K562 (cell line): ENCODE measurements at regions not wholly inside any gene's neighbourhood (a gene's known extent, or its start where the extent isn't known, plus 50 kb on each side); places are given as distances from the start of the nearest gene placed in this dataset.

Experiments used
- ATAC-seq: fragments of 200-7000 bp; cut with Tn5 transposase; 3 replicates; pipeline ENCODE4 v1.9.1; 2020; ENCODE audit warnings: moderate library complexity
- BruUV-seq: library from RNA; stranded (reverse); fragments of 400-500 nt; replicated peaks from 2 replicates; lab custom pipeline; 2021; lab: Mats Ljungman, UMichigan
- CTCF ChIA-PET: fragments of 300-600 bp; formaldehyde crosslinking; extraction: SDS; loops from one replicate; lab custom pipeline; 2021; ENCODE audit warnings: low intra/inter-chr PET ratio; lab: Yijun Ruan, JAX
- POLR2A ChIA-PET: fragments of 300-600, 350-650 bp; sonication (Branson Sonifier 250); formaldehyde crosslinking; extraction: SDS; loops from one replicate; lab custom pipeline; 2021; ENCODE audit warnings: antibody characterized with exemption, inconsistent platforms; lab: Yijun Ruan, JAX
- DNase-seq, 4 experiments: peaks; one replicate each; pipeline versions ENCODE4 v3.0.0 to v3.0.0-alpha.2; 2011 to 2018; ENCODE audit warnings: low spot score in 3 of 4, mixed read lengths in 3 of 4; ENCODE audit errors: extremely low read depth in 1 of 4
- FAIRE-seq: peaks from 2 replicates; lab custom pipeline; 2011; peaks lifted over from hg19 to GRCh38; lab: Jason Lieb, UNC
- H2AFZ ChIP-seq: 2 replicates; pipeline ENCODE4 v1.6.0; 2011; ENCODE audit warnings: low read depth, low read length, control low read depth, inconsistent platforms
- H3K27ac ChIP-seq: fragments of 200-600 bp; 3 replicates; pipeline ENCODE4 v1.8.0; 2011; ENCODE audit warnings: low read depth, mild to moderate bottlenecking, control low read depth, inconsistent platforms, low read length, moderate library complexity, mixed read lengths; ENCODE audit errors: extremely low read depth
- H3K27me3 ChIP-seq, 2 experiments: fragments of 300-600 bp in 1 of 2; 2 replicates in 1 of 2; 3 replicates in 1 of 2; pipeline versions ENCODE4 v1.6.0 to v1.8.0; 2011; ENCODE audit warnings: inconsistent platforms in 2 of 2, low read length in 2 of 2, mild to moderate bottlenecking in 1 of 2, mixed read lengths in 1 of 2, moderate library complexity in 1 of 2; ENCODE audit not compliant: control insufficient read depth in 2 of 2, insufficient read depth in 2 of 2
- H3K36me3 ChIP-seq: fragments of 300-600 bp; 3 replicates; pipeline ENCODE4 v1.8.0; 2011; ENCODE audit warnings: mild to moderate bottlenecking, low read length, inconsistent platforms; ENCODE audit not compliant: control insufficient read depth, insufficient read depth
- H3K4me1 ChIP-seq, 2 experiments: fragments of 200-600 bp in 1 of 2; replicated peaks in 1 of 2; 2 replicates in 1 of 2; 3 replicates in 1 of 2; pipeline versions ENCODE4 v1.5.1 to v1.8.0; 2011; ENCODE audit warnings: inconsistent platforms in 2 of 2, low read length in 2 of 2, mild to moderate bottlenecking in 1 of 2, mixed read lengths in 1 of 2, moderate library complexity in 1 of 2; ENCODE audit not compliant: control insufficient read depth in 2 of 2, insufficient read depth in 2 of 2
- H3K4me2 ChIP-seq: 2 replicates; pipeline ENCODE4 v1.6.1; 2011; ENCODE audit warnings: low read length, control low read depth, inconsistent platforms, mixed read lengths; ENCODE audit not compliant: insufficient read depth
- H3K4me3 ChIP-seq: fragments of 200-600 bp; sonication (generic), shearing (Covaris generic); 2 replicates; pipeline ENCODE4 v1.5.1; 2016; ENCODE audit warnings: control low read depth, inconsistent platforms
- H3K79me2 ChIP-seq: fragments of 200-600 bp; 3 replicates; pipeline ENCODE4 v1.8.0; 2011; ENCODE audit warnings: low read length, inconsistent platforms; ENCODE audit not compliant: control insufficient read depth, insufficient read depth
- H3K9ac ChIP-seq, 2 experiments: 2 replicates each; pipeline versions ENCODE4 v1.6.0 to v1.6.1; 2011; ENCODE audit warnings: low read depth in 2 of 2, low read length in 2 of 2, control low read depth in 1 of 2, inconsistent platforms in 1 of 2, mild to moderate bottlenecking in 1 of 2, mixed read lengths in 1 of 2; ENCODE audit not compliant: insufficient read depth in 1 of 2
- H3K9me1 ChIP-seq: one replicate; pipeline ENCODE4 v1.6.0; 2011; ENCODE audit warnings: inconsistent platforms, mild to moderate bottlenecking, low read length, moderate library complexity; ENCODE audit not compliant: control insufficient read depth, insufficient read depth
- H3K9me3 ChIP-seq: replicated peaks from 2 replicates; pipeline ENCODE4 v1.5.1; 2011; ENCODE audit warnings: low read depth, low read length, inconsistent platforms; ENCODE audit not compliant: control insufficient read depth, insufficient read depth
- H4K20me1 ChIP-seq: replicated peaks from 2 replicates; pipeline ENCODE4 v1.6.1; 2011; ENCODE audit warnings: low read length, inconsistent platforms, mixed read lengths; ENCODE audit not compliant: control insufficient read depth, insufficient read depth
- BMI1 ChIP-seq: fragments of 150-350 bp; IDR thresholded peaks from 2 replicates; pipeline ENCODE4 v1.6.1; 2014; ENCODE audit warnings: low read length
- BRCA1 ChIP-seq, 2 experiments: fragments of 450-650 bp in 1 of 2; sonication (generic) in 1 of 2; formaldehyde crosslinking in 1 of 2; IDR thresholded peaks; 2 replicates each; pipeline versions ENCODE4 v1.5.0 to v1.6.1; 2017 to 2020; ENCODE audit warnings: mild to moderate bottlenecking in 1 of 2, missing genetic modification reagents in 1 of 2
- CEBPB ChIP-seq: fragments of 450-650 bp; IDR thresholded peaks from 2 replicates; pipeline ENCODE4 v1.6.1; 2016; ENCODE audit warnings: missing genetic modification characterization, missing compliant biosample characterization
- EP300 ChIP-seq: IDR thresholded peaks from 2 replicates; pipeline ENCODE4 v1.6.1; 2012; ENCODE audit warnings: low read length, improper control_type of control experiment
- EP400 ChIP-seq: fragments of 450-650 bp; IDR thresholded peaks from 2 replicates; pipeline ENCODE4 v1.6.1; 2017; ENCODE audit warnings: antibody characterized with exemption, mild to moderate bottlenecking, moderate library complexity
- ERF ChIP-seq: fragments of 450-650 bp; formaldehyde crosslinking; IDR thresholded peaks from 2 replicates; pipeline ENCODE4 v1.4.0; 2020; ENCODE audit warnings: mild to moderate bottlenecking, mixed read lengths
- FOXJ2 ChIP-seq: fragments of 200-800 bp; sonication (Bioruptor generic); IDR thresholded peaks from 2 replicates; pipeline ENCODE4 v1.6.1; 2016; ENCODE audit warnings: missing genetic modification characterization, missing compliant biosample characterization
- HDAC1 ChIP-seq, 2 experiments: fragments of 450-650 bp; IDR thresholded peaks; 2 replicates each; pipeline ENCODE4 v1.6.1; 2016 to 2017; ENCODE audit warnings: inconsistent platforms in 1 of 2, mild to moderate bottlenecking in 1 of 2, moderate library complexity in 1 of 2
- HDAC8 ChIP-seq: fragments of 450-650 bp; IDR thresholded peaks from 2 replicates; pipeline ENCODE4 v1.6.1; 2016; ENCODE audit warnings: mild to moderate bottlenecking, missing genetic modification characterization, moderate library complexity, missing compliant biosample characterization
- HMG20A ChIP-seq: fragments of 450-650 bp; formaldehyde crosslinking; conservative IDR thresholded peaks from 2 replicates; pipeline ENCODE4 v1.4.0; 2020; ENCODE audit warnings: mild to moderate bottlenecking, mixed read lengths
- KDM4B ChIP-seq, 2 experiments: fragments of 450-650 bp in 1 of 2; sonication (generic) in 1 of 2; IDR thresholded peaks; 2 replicates each; pipeline ENCODE4 v1.6.1; 2016 to 2017; ENCODE audit warnings: borderline replicate concordance in 2 of 2, antibody characterized with exemption in 1 of 2, low read depth in 1 of 2, mild to moderate bottlenecking in 1 of 2
- PML ChIP-seq: IDR thresholded peaks from 2 replicates; pipeline ENCODE4 v1.6.1; 2012; ENCODE audit warnings: low read length, inconsistent platforms
- POLR3G ChIP-seq: IDR thresholded peaks from 2 replicates; pipeline ENCODE4 v1.6.1; 2011; ENCODE audit not compliant: insufficient read length, insufficient replicate concordance; ENCODE audit errors: extremely low read depth
- RHOXF2B ChIP-seq: fragments of 250-450 bp; sonication (Bioruptor Pico); conservative IDR thresholded peaks from 2 replicates; pipeline ENCODE4 v1.5.1; 2021
- ZC3H11A ChIP-seq: IDR thresholded peaks from 2 replicates; pipeline ENCODE4 v1.6.1; 2012; ENCODE audit warnings: low read depth, low read length, improper control_type of control experiment
- WGBS: fragments of 100-300 bp; shearing (Covaris generic); methylation state at CpG from one replicate; pipeline ENCODE4 v1.1.6; 2016; ENCODE audit warnings: low coverage, mixed read lengths; ENCODE audit not compliant: insufficient coverage; ENCODE audit errors: missing lambda C conversion rate; 5-methylcytosine and 5-hydroxymethylcytosine counted together
- in situ Hi-C: fragments of 300-500 bp; cut with MboI; formaldehyde crosslinking; loops from 4 replicates; pipeline ENCODE4 v1.15.0; 2018; ENCODE audit warnings: inconsistent platforms, mixed read lengths
- intact Hi-C: fragments of 100-400 bp; cut with micrococcal nuclease; formaldehyde crosslinking; loops from 2 replicates; pipeline ENCODE4 v1.14.2; 2022
- TF ChIP-seq, protein P1 (sequence below): fragments of 200-400 bp; formaldehyde crosslinking; IDR thresholded peaks from 2 replicates; pipeline ENCODE4 v1.6.1; 2017; ENCODE audit warnings: mild to moderate bottlenecking, low read depth, low read length, moderate library complexity
- TF ChIP-seq, protein P2 (sequence below): fragments of 450-650 bp; formaldehyde crosslinking; IDR thresholded peaks from 2 replicates; pipeline ENCODE4 v1.4.0; 2022; ENCODE audit warnings: mild to moderate bottlenecking, moderate library complexity

DNA sequence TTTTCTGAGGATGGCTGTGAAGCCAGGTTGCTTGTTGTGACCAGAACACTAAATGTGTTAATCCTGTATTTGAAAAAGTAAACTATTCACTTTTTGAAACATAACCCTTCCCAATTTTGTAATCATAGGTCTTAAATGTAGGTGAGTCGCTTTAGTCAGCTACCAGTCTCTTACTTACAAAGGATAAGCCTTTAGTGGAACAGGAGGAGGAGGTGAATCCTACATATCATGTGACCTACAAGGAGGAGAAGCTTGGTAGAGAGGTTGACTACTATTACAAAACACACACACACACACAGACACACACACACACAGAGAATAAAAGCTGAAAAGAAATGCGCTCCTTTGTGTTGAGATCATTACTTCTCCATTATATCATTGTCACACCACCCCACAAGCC lies 59.9 kb upstream of the SPAG16 start:
- Histone ChIP-seq H3K9ac (no peak overlapping the region), H2AFZ (no peak overlapping the region), H3K4me2 (no peak overlapping the region), H3K4me1 (no peaks in the 10 kb centered on the region), H3K79me2 (no peaks in the 10 kb centered on the region), H4K20me1 (no peaks in the 10 kb centered on the region), H3K4me3 (no peak overlapping the region), H3K27ac (no peak overlapping the region), H3K9me3 (no peaks in the 10 kb centered on the region), H3K27me3 (no peaks in the 10 kb centered on the region), H3K36me3 (no peaks in the 10 kb centered on the region), H3K9me1 (no peaks in the 10 kb centered on the region)
- TF ChIP-seq BRCA1 (IDR thresholded peaks at IDR 0.05) (no peak), BRCA1 (CRISPR knock-in tag; IDR thresholded peaks at IDR 0.05) (no peak), KDM4B (IDR thresholded peaks at IDR 0.05; ENCODE audit: borderline replicate concordance in 2 of 2, low read depth in 1 of 2) (no peak), BMI1 (no peak), RHOXF2B (CRISPR knock-in tag) (no peak), ZC3H11A (no peak), EP400 (no peak), HDAC8 (no peak), POLR3G (no peak), PML (no peak), ERF (CRISPR knock-in tag) (no peak), HDAC1 (IDR thresholded peaks at IDR 0.05) (no peak), CEBPB (tag) (no peak), HMG20A (no peak), FOXJ2 (no peak), EP300 (no peak)
- TF ChIP-seq, protein P1, sequence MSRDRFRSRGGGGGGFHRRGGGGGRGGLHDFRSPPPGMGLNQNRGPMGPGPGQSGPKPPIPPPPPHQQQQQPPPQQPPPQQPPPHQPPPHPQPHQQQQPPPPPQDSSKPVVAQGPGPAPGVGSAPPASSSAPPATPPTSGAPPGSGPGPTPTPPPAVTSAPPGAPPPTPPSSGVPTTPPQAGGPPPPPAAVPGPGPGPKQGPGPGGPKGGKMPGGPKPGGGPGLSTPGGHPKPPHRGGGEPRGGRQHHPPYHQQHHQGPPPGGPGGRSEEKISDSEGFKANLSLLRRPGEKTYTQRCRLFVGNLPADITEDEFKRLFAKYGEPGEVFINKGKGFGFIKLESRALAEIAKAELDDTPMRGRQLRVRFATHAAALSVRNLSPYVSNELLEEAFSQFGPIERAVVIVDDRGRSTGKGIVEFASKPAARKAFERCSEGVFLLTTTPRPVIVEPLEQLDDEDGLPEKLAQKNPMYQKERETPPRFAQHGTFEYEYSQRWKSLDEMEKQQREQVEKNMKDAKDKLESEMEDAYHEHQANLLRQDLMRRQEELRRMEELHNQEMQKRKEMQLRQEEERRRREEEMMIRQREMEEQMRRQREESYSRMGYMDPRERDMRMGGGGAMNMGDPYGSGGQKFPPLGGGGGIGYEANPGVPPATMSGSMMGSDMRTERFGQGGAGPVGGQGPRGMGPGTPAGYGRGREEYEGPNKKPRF: no peak
- TF ChIP-seq, protein P2, sequence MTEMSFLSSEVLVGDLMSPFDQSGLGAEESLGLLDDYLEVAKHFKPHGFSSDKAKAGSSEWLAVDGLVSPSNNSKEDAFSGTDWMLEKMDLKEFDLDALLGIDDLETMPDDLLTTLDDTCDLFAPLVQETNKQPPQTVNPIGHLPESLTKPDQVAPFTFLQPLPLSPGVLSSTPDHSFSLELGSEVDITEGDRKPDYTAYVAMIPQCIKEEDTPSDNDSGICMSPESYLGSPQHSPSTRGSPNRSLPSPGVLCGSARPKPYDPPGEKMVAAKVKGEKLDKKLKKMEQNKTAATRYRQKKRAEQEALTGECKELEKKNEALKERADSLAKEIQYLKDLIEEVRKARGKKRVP: no peak
- ChIA-PET CTCF (no interaction called here), POLR2A (interaction anchor here (0.6 kb wide), 1 partner anchor 1671 kb away, joined by 4 read pairs; no protein-coding TSS in a partner anchor)
- in situ Hi-C loops (no loop called here), intact Hi-C loops (no loop called here)
- DNase-seq (no peak), FAIRE-seq (no peak), ATAC-seq (no peak)
- BruUV-seq: no TSS peak
- WGBS: 0% methylated on average over 2 of the region's 2 CpGs
